ENCODE measurements at regions not wholly inside any gene's neighbourhood (a gene's known extent, or its start where the extent isn't known, plus 50 kb on each side); places are given as distances from the start of the nearest gene placed in this dataset.

- no TSS peak for BruUV-seq (replicated peaks)
- no peaks in the 10 kb centered on the region for H3K9me2 ChIP-seq (ENCODE audit: insufficient read depth)
- no peaks in the 10 kb centered on the region for H3K9me3 ChIP-seq (ENCODE audit: insufficient read depth, low read depth)
- H3K79me2 ChIP-seq (ENCODE audit: low read depth): no peaks in the 10 kb centered on the region
- H2AFZ ChIP-seq: no peak overlapping the region
- no peak for TF ChIP-seq EZH2 (IDR thresholded peaks at IDR 0.05; ENCODE audit: low read depth)
- TF ChIP-seq CTCF (conservative IDR thresholded peaks at IDR 0.05): no peak
- H3F3A ChIP-seq (ENCODE audit: insufficient read depth, low read depth): no peaks in the 10 kb centered on the region
- DNase-seq: no peak
- intact Hi-C loops (cut with micrococcal nuclease; ENCODE audit: unreplicated experiment): no loop called here
- H4K20me1 ChIP-seq (ENCODE audit: insufficient read depth): no peaks in the 10 kb centered on the region
- H3K4me1 ChIP-seq (replicated peaks; ENCODE audit: insufficient read depth): no peaks in the 10 kb centered on the region
- no peak overlapping the region for H3K27ac ChIP-seq
- H3K4me3 ChIP-seq: no peak overlapping the region
- ChIA-PET POLR2A (ENCODE audit: unreplicated experiment) (interaction anchor here (0.5 kb wide), 1 partner anchor 12 kb away, joined by 24 read pairs; no protein-coding TSS in a partner anchor), CTCF (no interaction called here)
- no peaks in the 10 kb centered on the region for H3K36me3 ChIP-seq (ENCODE audit: low read depth)
- 0 out of 2 replicates have a peak, but pooled peaks cover 9% of the 10 kb centered on the region for H3K27me3 ChIP-seq (ENCODE audit: insufficient read depth, low read depth)
- no peak overlapping the region for H3K4me2 ChIP-seq
Observed at GRCh38 chr2:41727711-41728110, 320.1 kb upstream of the PKDCC start.

GRCh38 chr2:41728788-41729338 is 319.0 kb upstream of the PKDCC start:
- Histone ChIP-seq H3K4me3 (no peak overlapping the region), H3F3A (ENCODE audit: insufficient read depth, low read depth) (no peaks in the 10 kb centered on the region), H3K79me2 (ENCODE audit: low read depth) (no peaks in the 10 kb centered on the region), H3K4me2 (no peak overlapping the region), H3K4me1 (replicated peaks; ENCODE audit: insufficient read depth) (no peaks in the 10 kb centered on the region), H3K27me3 (ENCODE audit: insufficient read depth, low read depth) (peaks cover 9% of the 10 kb centered on the region; the same call in 1 of the 2 replicates), H3K36me3 (ENCODE audit: low read depth) (no peaks in the 10 kb centered on the region), H2AFZ (no peak overlapping the region), H3K9me2 (ENCODE audit: insufficient read depth) (no peaks in the 10 kb centered on the region), H3K9me3 (ENCODE audit: insufficient read depth, low read depth) (no peaks in the 10 kb centered on the region), H3K27ac (no peak overlapping the region), H4K20me1 (ENCODE audit: insufficient read depth) (no peaks in the 10 kb centered on the region)
- no TSS peak for BruUV-seq (replicated peaks)
- ChIA-PET POLR2A (ENCODE audit: unreplicated experiment) (no interaction called here), CTCF (no interaction called here)
- TF ChIP-seq CTCF (conservative IDR thresholded peaks at IDR 0.05) (no peak), EZH2 (IDR thresholded peaks at IDR 0.05; ENCODE audit: low read depth) (no peak)
- DNase-seq: no peak
- intact Hi-C loops (cut with micrococcal nuclease; ENCODE audit: unreplicated experiment): no loop called here

GRCh38 chr2:41729800-41730364 is 317.9 kb upstream of the PKDCC start:
- no peak overlapping the region for H3K27ac ChIP-seq
- POLR2A ChIA-PET (ENCODE audit: unreplicated experiment): no interaction called here
- H3K9me3 ChIP-seq (ENCODE audit: insufficient read depth, low read depth): no peaks in the 10 kb centered on the region
- H3K4me1 ChIP-seq (replicated peaks; ENCODE audit: insufficient read depth): no peaks in the 10 kb centered on the region
- H3K27me3 ChIP-seq (ENCODE audit: insufficient read depth, low read depth): peaks cover 9% of the 10 kb centered on the region; the same call in 1 of the 2 replicates
- no peak for DNase-seq
- no peak overlapping the region for H2AFZ ChIP-seq
- no peak overlapping the region for H3K4me3 ChIP-seq
- H3K9me2 ChIP-seq (ENCODE audit: insufficient read depth): no peaks in the 10 kb centered on the region
- no peaks in the 10 kb centered on the region for H3K79me2 ChIP-seq (ENCODE audit: low read depth)
- no TSS peak for BruUV-seq (replicated peaks)
- intact Hi-C loops (cut with micrococcal nuclease; ENCODE audit: unreplicated experiment): no loop called here
- no peaks in the 10 kb centered on the region for H3K36me3 ChIP-seq (ENCODE audit: low read depth)
- no peaks in the 10 kb centered on the region for H4K20me1 ChIP-seq (ENCODE audit: insufficient read depth)
- no peak overlapping the region for H3K4me2 ChIP-seq
- no peak for TF ChIP-seq EZH2 (IDR thresholded peaks at IDR 0.05; ENCODE audit: low read depth)
- no peak for TF ChIP-seq CTCF (conservative IDR thresholded peaks at IDR 0.05)
- H3F3A ChIP-seq (ENCODE audit: insufficient read depth, low read depth): no peaks in the 10 kb centered on the region
- CTCF ChIA-PET: no interaction called here

Data from PC-9 (cell line).